Central memory CD8-positive, alpha-beta T cell (primary cell): ENCODE measurements at regions not wholly inside any gene's neighbourhood (a gene's known extent, or its start where the extent isn't known, plus 50 kb on each side); places are given as distances from the start of the nearest gene placed in this dataset.

Source experiments
- ATAC-seq: fragments of 150-1000 bp; cut with Tn5 transposase; replicated peaks from 2 replicates; pipeline ENCODE4 v1.10.0; 2022; ENCODE audit warnings: mild to moderate bottlenecking, moderate FRiP score, moderate number of reproducible peaks; ENCODE audit not compliant: poor library complexity, severe bottlenecking; ENCODE audit errors: extremely low read depth
- DNase-seq, 2 donors: peaks; one replicate each; pipeline ENCODE4 v3.0.0; 2021; ENCODE audit warnings: low spot score in 2 of 2
- H3K27ac Mint-ChIP-seq: one replicate; pipeline ENCODE4 v1.8.0; 2022; ENCODE audit warnings: low read depth, mild to moderate bottlenecking, moderate library complexity, mixed read lengths
- H3K27me3 Mint-ChIP-seq: one replicate; pipeline ENCODE4 v1.8.0; 2022; ENCODE audit warnings: mixed read lengths
- H3K36me3 Mint-ChIP-seq: one replicate; pipeline ENCODE4 v1.8.0; 2022; ENCODE audit warnings: mild to moderate bottlenecking, moderate library complexity, mixed read lengths; ENCODE audit not compliant: insufficient read depth
- H3K4me1 Mint-ChIP-seq: one replicate; pipeline ENCODE4 v1.8.0; 2022; ENCODE audit warnings: mixed read lengths
- H3K4me3 Mint-ChIP-seq: one replicate; pipeline ENCODE4 v1.8.0; 2022; ENCODE audit warnings: mild to moderate bottlenecking, moderate library complexity, mixed read lengths
- H3K9me3 Mint-ChIP-seq: one replicate; pipeline ENCODE4 v1.8.0; 2022; ENCODE audit warnings: mixed read lengths

DNA sequence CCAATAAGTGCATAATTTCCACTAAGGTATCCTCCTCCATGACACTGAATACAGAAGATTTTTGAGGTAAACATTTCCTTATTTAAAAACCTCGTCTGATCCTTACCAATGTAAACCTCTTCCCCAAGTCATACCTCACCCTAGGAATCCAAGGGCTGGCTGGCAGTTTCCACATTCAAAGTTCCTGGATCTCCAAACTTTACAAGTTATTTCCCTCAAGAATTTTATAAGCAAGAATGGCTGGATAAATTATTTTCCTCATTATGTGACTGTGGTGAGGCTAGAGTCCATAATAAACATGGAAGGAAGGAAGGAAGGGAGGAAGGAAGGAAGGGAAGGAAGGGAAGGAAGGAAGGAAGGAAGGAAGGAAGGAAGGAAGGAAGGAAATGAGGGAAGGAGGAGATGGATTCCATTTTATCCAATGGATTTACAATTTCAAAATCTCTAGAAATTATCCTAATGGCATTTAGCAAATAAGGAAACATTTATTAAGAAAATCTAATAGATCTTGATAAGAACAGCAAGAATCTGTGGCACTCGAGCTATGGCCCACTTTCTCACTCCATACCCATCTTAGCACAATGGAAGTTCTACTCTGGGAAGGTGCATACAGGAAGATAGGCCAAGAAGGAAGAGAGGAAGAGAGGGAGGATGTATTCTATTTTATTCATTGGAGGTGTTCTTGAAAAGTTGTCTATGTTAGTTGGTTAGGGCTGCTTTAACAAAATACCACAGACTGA, 477.8 kb upstream of the TMPO start:
- no peaks in the 10 kb centered on the region for H3K36me3 Mint-ChIP-seq
- DNase-seq, result no peak
- no peaks in the 10 kb centered on the region for H3K4me1 Mint-ChIP-seq
- no peak overlapping the region for H3K4me3 Mint-ChIP-seq
- no peak for ATAC-seq
- H3K9me3 Mint-ChIP-seq, result peaks cover 12% of the 10 kb centered on the region
- H3K27me3 Mint-ChIP-seq, result no peaks in the 10 kb centered on the region
- no peak overlapping the region for H3K27ac Mint-ChIP-seq

DNA sequence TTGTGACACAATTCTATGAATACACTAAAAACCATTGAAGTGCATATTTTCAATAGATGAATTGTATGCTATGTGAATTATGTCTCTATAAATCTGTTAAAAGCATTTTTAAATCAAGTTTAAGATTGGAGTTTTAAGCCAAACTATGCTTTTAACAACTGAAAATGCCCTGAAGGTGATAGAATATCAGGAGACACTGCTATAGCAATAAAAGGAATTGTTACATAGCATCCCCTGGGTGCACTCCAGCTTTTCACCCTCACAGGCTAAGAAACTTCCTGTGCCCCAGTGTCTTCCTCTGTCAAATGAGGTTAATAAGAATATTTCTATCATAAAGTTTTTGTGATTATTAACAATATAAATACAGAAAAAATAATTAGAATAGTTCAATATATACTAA, 472.7 kb upstream of the TMPO start:
- DNase-seq, result no peak
- Mint-ChIP-seq H3K4me3 (no peak overlapping the region), H3K9me3 (peaks cover 13% of the 10 kb centered on the region), H3K36me3 (no peaks in the 10 kb centered on the region), H3K27me3 (no peaks in the 10 kb centered on the region), H3K27ac (no peak overlapping the region), H3K4me1 (no peaks in the 10 kb centered on the region)
- ATAC-seq, result no peak

GRCh38 chr12:98045395-98045794, 470.0 kb upstream of the TMPO start:
- Mint-ChIP-seq H3K27ac (no peak overlapping the region), H3K36me3 (no peaks in the 10 kb centered on the region), H3K27me3 (no peaks in the 10 kb centered on the region), H3K9me3 (peaks cover 6% of the 10 kb centered on the region), H3K4me3 (no peak overlapping the region), H3K4me1 (no peaks in the 10 kb centered on the region)
- ATAC-seq, result no peak
- DNase-seq, result no peak

GRCh38 chr12:98048326-98048725, 467.1 kb upstream of the TMPO start:
- peaks cover 6% of the 10 kb centered on the region for H3K9me3 Mint-ChIP-seq
- no peak overlapping the region for H3K27ac Mint-ChIP-seq
- DNase-seq, result no peak
- no peak for ATAC-seq
- no peaks in the 10 kb centered on the region for H3K36me3 Mint-ChIP-seq
- no peaks in the 10 kb centered on the region for H3K4me1 Mint-ChIP-seq
- no peak overlapping the region for H3K4me3 Mint-ChIP-seq
- no peaks in the 10 kb centered on the region for H3K27me3 Mint-ChIP-seq

GRCh38 chr12:98053202-98053601, 462.2 kb upstream of the TMPO start:
- ATAC-seq (no peak), DNase-seq (no peak)
- Mint-ChIP-seq H3K36me3 (no peaks in the 10 kb centered on the region), H3K4me3 (no peak overlapping the region), H3K9me3 (no peaks in the 10 kb centered on the region), H3K27me3 (no peaks in the 10 kb centered on the region), H3K4me1 (no peaks in the 10 kb centered on the region), H3K27ac (no peak overlapping the region)

- Mint-ChIP-seq H3K27me3 (no peaks in the 10 kb centered on the region), H3K9me3 (no peaks in the 10 kb centered on the region), H3K27ac (no peak overlapping the region), H3K4me3 (no peak overlapping the region), H3K4me1 (no peaks in the 10 kb centered on the region), H3K36me3 (no peaks in the 10 kb centered on the region)
- DNase-seq, result no peak
- ATAC-seq, result no peak
These were observed 457.7 kb upstream of the TMPO start for GRCh38 chr12:98057701-98058100.

GRCh38 chr12:98058213-98058612, 457.2 kb upstream of the TMPO start:
- H3K27ac Mint-ChIP-seq, result no peak overlapping the region
- no peaks in the 10 kb centered on the region for H3K27me3 Mint-ChIP-seq
- H3K4me1 Mint-ChIP-seq, result no peaks in the 10 kb centered on the region
- H3K9me3 Mint-ChIP-seq, result no peaks in the 10 kb centered on the region
- no peak overlapping the region for H3K4me3 Mint-ChIP-seq
- no peak for ATAC-seq
- no peaks in the 10 kb centered on the region for H3K36me3 Mint-ChIP-seq
- DNase-seq, result no peak

DNA sequence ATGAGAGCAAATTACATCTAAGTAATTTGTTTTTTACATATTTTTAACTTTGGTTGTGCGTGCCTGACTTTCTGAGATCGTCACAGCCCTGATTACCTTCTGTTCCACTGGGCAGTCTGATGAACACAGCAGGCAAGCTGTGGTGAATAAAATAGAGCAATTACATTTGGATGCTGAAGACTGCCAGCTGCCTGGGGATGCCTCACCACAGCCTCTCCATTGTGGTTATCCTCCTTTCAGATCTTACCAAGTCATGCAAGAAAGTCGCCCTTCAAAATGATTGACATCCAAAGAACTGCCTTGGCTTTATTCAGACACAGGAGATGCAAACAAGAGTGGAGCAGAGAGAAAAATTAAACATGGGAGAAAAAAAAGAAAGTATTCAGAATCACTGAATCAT, 456.6 kb upstream of the TMPO start:
- H3K4me1 Mint-ChIP-seq, result no peaks in the 10 kb centered on the region
- no peaks in the 10 kb centered on the region for H3K36me3 Mint-ChIP-seq
- no peaks in the 10 kb centered on the region for H3K9me3 Mint-ChIP-seq
- DNase-seq (no peak), ATAC-seq (no peak)
- no peaks in the 10 kb centered on the region for H3K27me3 Mint-ChIP-seq
- no peak overlapping the region for H3K4me3 Mint-ChIP-seq
- no peak overlapping the region for H3K27ac Mint-ChIP-seq

DNA sequence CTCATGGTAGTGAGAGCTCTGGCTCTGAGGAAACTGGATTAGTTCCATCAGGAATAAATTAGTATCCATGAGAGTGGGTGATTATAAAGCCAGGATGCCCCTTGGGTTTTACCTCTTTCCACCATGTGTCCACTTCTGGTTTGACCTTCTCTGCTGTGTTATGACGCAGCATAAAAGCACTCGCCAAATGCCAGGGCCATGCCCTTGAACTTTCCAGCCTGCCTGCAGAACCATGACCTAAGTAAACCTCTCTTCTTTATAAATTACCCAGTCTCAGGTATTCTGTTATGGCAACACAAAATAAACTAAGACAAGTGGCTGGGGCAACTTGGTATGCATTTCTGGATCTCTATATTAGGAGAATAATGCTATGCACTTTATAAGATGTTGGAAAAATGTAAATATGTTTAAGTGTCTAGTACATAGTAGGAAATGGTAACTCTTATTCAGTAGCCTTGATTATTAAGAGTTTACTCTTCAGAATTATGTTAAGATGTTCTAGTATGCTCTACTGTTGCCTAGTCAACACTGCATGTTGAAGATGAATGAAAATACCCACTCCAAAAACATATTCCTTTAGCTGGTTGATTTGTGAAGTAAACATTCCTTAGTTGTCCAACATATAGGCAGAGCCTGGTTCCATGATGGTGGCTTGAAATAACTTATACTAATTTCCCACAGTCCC, 455.6 kb upstream of the TMPO start:
- no peaks in the 10 kb centered on the region for H3K9me3 Mint-ChIP-seq
- no peaks in the 10 kb centered on the region for H3K27me3 Mint-ChIP-seq
- H3K27ac Mint-ChIP-seq, result no peak overlapping the region
- no peak overlapping the region for H3K4me3 Mint-ChIP-seq
- no peaks in the 10 kb centered on the region for H3K4me1 Mint-ChIP-seq
- ATAC-seq, result no peak
- no peak for DNase-seq
- no peaks in the 10 kb centered on the region for H3K36me3 Mint-ChIP-seq

- H3K27me3 Mint-ChIP-seq, result no peaks in the 10 kb centered on the region
- H3K4me1 Mint-ChIP-seq, result no peaks in the 10 kb centered on the region
- DNase-seq (no peak), ATAC-seq (no peak)
- no peak overlapping the region for H3K4me3 Mint-ChIP-seq
- H3K36me3 Mint-ChIP-seq, result no peaks in the 10 kb centered on the region
- no peak overlapping the region for H3K27ac Mint-ChIP-seq
- H3K9me3 Mint-ChIP-seq, result no peaks in the 10 kb centered on the region
These were observed 455.0 kb upstream of the TMPO start for GRCh38 chr12:98060411-98060810.

DNA sequence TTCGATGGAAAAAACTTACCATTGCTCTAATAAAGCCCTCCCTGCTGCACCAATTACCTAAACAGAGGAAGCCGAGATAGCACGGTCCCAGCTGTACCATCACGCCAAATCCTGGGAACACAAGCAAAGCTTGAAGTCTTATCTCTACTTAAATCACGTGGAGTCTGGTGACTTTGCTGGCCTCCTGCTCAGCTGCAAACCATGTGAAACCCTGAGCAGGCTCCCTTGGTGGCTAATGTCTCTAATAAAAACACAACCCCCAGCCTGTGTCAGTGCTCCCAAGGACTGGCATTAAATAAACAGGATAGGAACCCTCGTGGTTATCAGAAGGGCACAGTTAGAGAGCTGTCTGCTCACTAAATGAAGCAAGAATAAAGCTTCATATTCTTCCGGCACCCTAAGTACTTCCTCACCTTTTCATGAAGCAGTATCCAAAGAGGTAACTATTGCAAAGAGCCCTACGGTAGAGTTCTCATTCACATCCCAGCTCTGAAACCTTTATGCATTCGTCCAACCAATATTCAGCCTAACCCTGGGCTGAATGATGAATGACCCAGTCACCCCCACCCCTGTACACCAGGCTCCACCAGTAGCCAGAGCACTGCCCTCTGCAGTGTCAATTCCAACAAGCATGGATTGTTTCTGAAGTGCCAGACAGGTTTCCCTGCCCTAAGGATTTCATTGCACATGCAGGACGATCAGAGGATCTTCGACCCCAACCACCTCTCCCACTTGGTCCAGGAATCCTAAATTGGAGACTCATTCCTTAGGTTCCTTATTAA, 452.7 kb upstream of the TMPO start:
- H3K4me3 Mint-ChIP-seq, result no peak overlapping the region
- ATAC-seq, result no peak

DNA sequence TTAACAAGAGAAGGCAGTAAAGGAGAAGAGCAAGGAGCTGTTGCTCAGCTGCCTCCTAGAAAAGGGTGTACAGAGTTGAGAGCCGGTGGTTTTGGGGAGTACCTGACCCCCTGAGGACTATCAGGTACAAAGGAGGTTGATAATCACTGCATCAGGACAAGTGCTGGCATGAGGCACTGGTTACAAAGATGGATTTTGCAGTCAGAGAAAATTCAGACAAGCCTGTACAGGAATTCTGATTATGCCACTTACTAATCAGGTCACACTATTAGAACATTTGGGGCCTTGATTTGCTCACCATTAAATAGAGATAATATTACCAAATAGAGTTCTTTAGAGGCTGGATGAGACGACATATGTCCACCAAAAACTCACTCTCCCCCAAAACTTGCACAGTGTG, 450.9 kb upstream of the TMPO start:
- Mint-ChIP-seq H3K9me3 (no peaks in the 10 kb centered on the region), H3K27ac (no peak overlapping the region), H3K36me3 (no peaks in the 10 kb centered on the region), H3K4me1 (no peaks in the 10 kb centered on the region), H3K4me3 (no peak overlapping the region), H3K27me3 (no peaks in the 10 kb centered on the region)
- DNase-seq, result no peak
- no peak for ATAC-seq

More for the DNA sequence above, 452.7 kb upstream of the TMPO start:
- no peak overlapping the region for H3K27ac Mint-ChIP-seq
- H3K9me3 Mint-ChIP-seq, result no peaks in the 10 kb centered on the region
- no peak for DNase-seq
- H3K36me3 Mint-ChIP-seq, result no peaks in the 10 kb centered on the region
- H3K27me3 Mint-ChIP-seq, result no peaks in the 10 kb centered on the region
- no peaks in the 10 kb centered on the region for H3K4me1 Mint-ChIP-seq

- no peak for ATAC-seq
- H3K27me3 Mint-ChIP-seq, result no peaks in the 10 kb centered on the region
- no peak for DNase-seq
- peaks cover 4% of the 10 kb centered on the region for H3K9me3 Mint-ChIP-seq
- no peak overlapping the region for H3K27ac Mint-ChIP-seq
- H3K4me3 Mint-ChIP-seq, result no peak overlapping the region
- no peaks in the 10 kb centered on the region for H3K36me3 Mint-ChIP-seq
- no peaks in the 10 kb centered on the region for H3K4me1 Mint-ChIP-seq
These were observed 447.6 kb upstream of the TMPO start for GRCh38 chr12:98067795-98068194.
